ENCODE measurements at regions not wholly inside any gene's neighbourhood (a gene's known extent, or its start where the extent isn't known, plus 50 kb on each side); places are given as distances from the start of the nearest gene placed in this dataset.

DNA sequence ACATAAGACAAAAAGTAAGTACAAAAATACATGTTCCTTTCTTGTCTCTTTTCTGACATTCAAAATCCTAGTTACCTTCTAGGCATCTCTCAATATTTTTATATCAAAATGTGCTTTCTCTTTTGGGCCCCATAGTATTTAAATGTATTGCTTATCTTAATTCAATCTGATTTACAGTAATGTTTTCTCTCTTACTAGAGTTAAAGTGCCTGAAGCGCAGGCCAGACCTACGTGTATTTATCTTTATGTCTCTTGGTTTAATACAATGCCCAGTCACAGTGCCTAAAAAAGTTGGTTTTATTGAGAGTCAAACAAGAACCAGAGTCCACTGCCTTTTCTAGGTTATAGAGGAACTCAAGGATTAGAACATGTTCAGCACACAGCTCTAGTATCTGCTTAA is 64.3 kb downstream of the FANCF start:
- TF ChIP-seq POLR2AphosphoS5 (IDR thresholded peaks at IDR 0.05; ENCODE audit: low read depth, low read length) = no peak
- TF ChIP-seq, protein P1, sequence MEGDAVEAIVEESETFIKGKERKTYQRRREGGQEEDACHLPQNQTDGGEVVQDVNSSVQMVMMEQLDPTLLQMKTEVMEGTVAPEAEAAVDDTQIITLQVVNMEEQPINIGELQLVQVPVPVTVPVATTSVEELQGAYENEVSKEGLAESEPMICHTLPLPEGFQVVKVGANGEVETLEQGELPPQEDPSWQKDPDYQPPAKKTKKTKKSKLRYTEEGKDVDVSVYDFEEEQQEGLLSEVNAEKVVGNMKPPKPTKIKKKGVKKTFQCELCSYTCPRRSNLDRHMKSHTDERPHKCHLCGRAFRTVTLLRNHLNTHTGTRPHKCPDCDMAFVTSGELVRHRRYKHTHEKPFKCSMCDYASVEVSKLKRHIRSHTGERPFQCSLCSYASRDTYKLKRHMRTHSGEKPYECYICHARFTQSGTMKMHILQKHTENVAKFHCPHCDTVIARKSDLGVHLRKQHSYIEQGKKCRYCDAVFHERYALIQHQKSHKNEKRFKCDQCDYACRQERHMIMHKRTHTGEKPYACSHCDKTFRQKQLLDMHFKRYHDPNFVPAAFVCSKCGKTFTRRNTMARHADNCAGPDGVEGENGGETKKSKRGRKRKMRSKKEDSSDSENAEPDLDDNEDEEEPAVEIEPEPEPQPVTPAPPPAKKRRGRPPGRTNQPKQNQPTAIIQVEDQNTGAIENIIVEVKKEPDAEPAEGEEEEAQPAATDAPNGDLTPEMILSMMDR (IDR thresholded peaks at IDR 0.05) = no peak
